K562 (cell line): ENCODE measurements at regions not wholly inside any gene's neighbourhood (a gene's known extent, or its start where the extent isn't known, plus 50 kb on each side); places are given as distances from the start of the nearest gene placed in this dataset.
A peak's percentile ranks its signal among the peaks of the same experiment; 100 is the strongest.

Experiments used
- ATAC-seq: fragments of 200-7000 bp; cut with Tn5 transposase; 3 replicates; pipeline ENCODE4 v1.9.1; 2020; ENCODE audit warnings: moderate library complexity
- BruUV-seq: library from RNA; stranded (reverse); fragments of 400-500 nt; replicated peaks from 2 replicates; lab custom pipeline; 2021; lab: Mats Ljungman, UMichigan
- CTCF ChIA-PET: fragments of 300-600 bp; formaldehyde crosslinking; extraction: SDS; loops from one replicate; lab custom pipeline; 2021; ENCODE audit warnings: low intra/inter-chr PET ratio; lab: Yijun Ruan, JAX
- POLR2A ChIA-PET: fragments of 300-600, 350-650 bp; sonication (Branson Sonifier 250); formaldehyde crosslinking; extraction: SDS; loops from one replicate; lab custom pipeline; 2021; ENCODE audit warnings: antibody characterized with exemption, inconsistent platforms; lab: Yijun Ruan, JAX
- DNase-seq, 4 experiments: peaks; one replicate each; pipeline versions ENCODE4 v3.0.0 to v3.0.0-alpha.2; 2011 to 2018; ENCODE audit warnings: low spot score in 3 of 4, mixed read lengths in 3 of 4; ENCODE audit errors: extremely low read depth in 1 of 4
- FAIRE-seq: peaks from 2 replicates; lab custom pipeline; 2011; peaks lifted over from hg19 to GRCh38; lab: Jason Lieb, UNC
- H2AFZ ChIP-seq: 2 replicates; pipeline ENCODE4 v1.6.0; 2011; ENCODE audit warnings: low read depth, low read length, control low read depth, inconsistent platforms
- H3K27ac ChIP-seq: fragments of 200-600 bp; 3 replicates; pipeline ENCODE4 v1.8.0; 2011; ENCODE audit warnings: low read depth, mild to moderate bottlenecking, control low read depth, inconsistent platforms, low read length, moderate library complexity, mixed read lengths; ENCODE audit errors: extremely low read depth
- H3K27me3 ChIP-seq, 2 experiments: fragments of 300-600 bp in 1 of 2; 2 replicates in 1 of 2; 3 replicates in 1 of 2; pipeline versions ENCODE4 v1.6.0 to v1.8.0; 2011; ENCODE audit warnings: inconsistent platforms in 2 of 2, low read length in 2 of 2, mild to moderate bottlenecking in 1 of 2, mixed read lengths in 1 of 2, moderate library complexity in 1 of 2; ENCODE audit not compliant: control insufficient read depth in 2 of 2, insufficient read depth in 2 of 2
- H3K36me3 ChIP-seq: fragments of 300-600 bp; 3 replicates; pipeline ENCODE4 v1.8.0; 2011; ENCODE audit warnings: mild to moderate bottlenecking, low read length, inconsistent platforms; ENCODE audit not compliant: control insufficient read depth, insufficient read depth
- H3K4me1 ChIP-seq, 2 experiments: fragments of 200-600 bp in 1 of 2; replicated peaks in 1 of 2; 2 replicates in 1 of 2; 3 replicates in 1 of 2; pipeline versions ENCODE4 v1.5.1 to v1.8.0; 2011; ENCODE audit warnings: inconsistent platforms in 2 of 2, low read length in 2 of 2, mild to moderate bottlenecking in 1 of 2, mixed read lengths in 1 of 2, moderate library complexity in 1 of 2; ENCODE audit not compliant: control insufficient read depth in 2 of 2, insufficient read depth in 2 of 2
- H3K4me2 ChIP-seq: 2 replicates; pipeline ENCODE4 v1.6.1; 2011; ENCODE audit warnings: low read length, control low read depth, inconsistent platforms, mixed read lengths; ENCODE audit not compliant: insufficient read depth
- H3K4me3 ChIP-seq: fragments of 200-600 bp; sonication (generic), shearing (Covaris generic); 2 replicates; pipeline ENCODE4 v1.5.1; 2016; ENCODE audit warnings: control low read depth, inconsistent platforms
- H3K79me2 ChIP-seq: fragments of 200-600 bp; 3 replicates; pipeline ENCODE4 v1.8.0; 2011; ENCODE audit warnings: low read length, inconsistent platforms; ENCODE audit not compliant: control insufficient read depth, insufficient read depth
- H3K9ac ChIP-seq, 2 experiments: 2 replicates each; pipeline versions ENCODE4 v1.6.0 to v1.6.1; 2011; ENCODE audit warnings: low read depth in 2 of 2, low read length in 2 of 2, control low read depth in 1 of 2, inconsistent platforms in 1 of 2, mild to moderate bottlenecking in 1 of 2, mixed read lengths in 1 of 2; ENCODE audit not compliant: insufficient read depth in 1 of 2
- H3K9me1 ChIP-seq: one replicate; pipeline ENCODE4 v1.6.0; 2011; ENCODE audit warnings: inconsistent platforms, mild to moderate bottlenecking, low read length, moderate library complexity; ENCODE audit not compliant: control insufficient read depth, insufficient read depth
- H3K9me3 ChIP-seq: replicated peaks from 2 replicates; pipeline ENCODE4 v1.5.1; 2011; ENCODE audit warnings: low read depth, low read length, inconsistent platforms; ENCODE audit not compliant: control insufficient read depth, insufficient read depth
- H4K20me1 ChIP-seq: replicated peaks from 2 replicates; pipeline ENCODE4 v1.6.1; 2011; ENCODE audit warnings: low read length, inconsistent platforms, mixed read lengths; ENCODE audit not compliant: control insufficient read depth, insufficient read depth
- BRCA1 ChIP-seq, 2 experiments: fragments of 450-650 bp in 1 of 2; sonication (generic) in 1 of 2; formaldehyde crosslinking in 1 of 2; IDR thresholded peaks; 2 replicates each; pipeline versions ENCODE4 v1.5.0 to v1.6.1; 2017 to 2020; ENCODE audit warnings: mild to moderate bottlenecking in 1 of 2, missing genetic modification reagents in 1 of 2
- EP300 ChIP-seq: IDR thresholded peaks from 2 replicates; pipeline ENCODE4 v1.6.1; 2012; ENCODE audit warnings: low read length, improper control_type of control experiment
- FOXJ2 ChIP-seq: fragments of 200-800 bp; sonication (Bioruptor generic); IDR thresholded peaks from 2 replicates; pipeline ENCODE4 v1.6.1; 2016; ENCODE audit warnings: missing genetic modification characterization, missing compliant biosample characterization
- HSF4 ChIP-seq: fragments of 250-450 bp; sonication (Bioruptor Pico); IDR thresholded peaks from 2 replicates; pipeline ENCODE4 v2.1.2; 2022; ENCODE audit warnings: mild to moderate bottlenecking, moderate library complexity, borderline replicate concordance
- L3MBTL2 ChIP-seq: fragments of 450-650 bp; IDR thresholded peaks from 2 replicates; pipeline ENCODE4 v1.6.1; 2016; ENCODE audit warnings: mild to moderate bottlenecking, moderate library complexity
- NR2C2 ChIP-seq, 2 experiments: fragments of 200-800 bp in 1 of 2; sonication (Bioruptor generic) in 1 of 2; sonication (generic) in 1 of 2; formaldehyde crosslinking in 1 of 2; IDR thresholded peaks; 2 replicates each; pipeline versions ENCODE4 v1.6.1 to v1.8.0; 2016 to 2022; ENCODE audit warnings: mild to moderate bottlenecking in 1 of 2, missing compliant biosample characterization in 1 of 2, missing genetic modification characterization in 1 of 2, missing genetic modification reagents in 1 of 2
- STAT5A ChIP-seq: IDR thresholded peaks from 2 replicates; pipeline ENCODE4 v1.6.1; 2012; ENCODE audit warnings: low read length, inconsistent platforms, borderline replicate concordance
- ZNF263 ChIP-seq: sonication (generic); formaldehyde crosslinking; IDR thresholded peaks from 2 replicates; pipeline ENCODE4 v1.8.0; 2022; ENCODE audit warnings: mild to moderate bottlenecking, missing genetic modification reagents, borderline replicate concordance
- ZNF592 ChIP-seq: fragments of 450-650 bp; IDR thresholded peaks from 2 replicates; pipeline ENCODE4 v1.6.1; 2017; ENCODE audit warnings: antibody characterized with exemption, mild to moderate bottlenecking
- WGBS: fragments of 100-300 bp; shearing (Covaris generic); methylation state at CpG from one replicate; pipeline ENCODE4 v1.1.6; 2016; ENCODE audit warnings: low coverage, mixed read lengths; ENCODE audit not compliant: insufficient coverage; ENCODE audit errors: missing lambda C conversion rate; 5-methylcytosine and 5-hydroxymethylcytosine counted together
- in situ Hi-C: fragments of 300-500 bp; cut with MboI; formaldehyde crosslinking; loops from 4 replicates; pipeline ENCODE4 v1.15.0; 2018; ENCODE audit warnings: inconsistent platforms, mixed read lengths
- intact Hi-C: fragments of 100-400 bp; cut with micrococcal nuclease; formaldehyde crosslinking; loops from 2 replicates; pipeline ENCODE4 v1.14.2; 2022

- BruUV-seq, result no TSS peak
- DNase-seq (no peak), ATAC-seq (no peak), FAIRE-seq (no peak)
- H3K9me1 ChIP-seq, result no peaks in the 10 kb centered on the region
- in situ Hi-C loops, result no loop called here
- 32% methylated on average over 2 of the region's 2 CpGs for WGBS
- no peaks in the 10 kb centered on the region for H3K79me2 ChIP-seq
- no peaks in the 10 kb centered on the region for H4K20me1 ChIP-seq
- TF ChIP-seq ZNF592, result 0 out of 2 replicates have a peak, but pooled peaks have one; percentile 68
- 0 out of 2 replicates have a peak, but pooled peaks have one; percentile 9 for TF ChIP-seq ZNF263 (CRISPR knock-in tag)
- TF ChIP-seq STAT5A, result no peak
- no peak for TF ChIP-seq NR2C2 (CRISPR knock-in tag; IDR thresholded peaks at IDR 0.05)
- 0 out of 2 replicates have a peak, but pooled peaks have one; percentile 16 for TF ChIP-seq NR2C2 (tag; IDR thresholded peaks at IDR 0.05)
- 0 out of 2 replicates have a peak, but pooled peaks have one; percentile 37 for TF ChIP-seq FOXJ2 (tag)
- peak; percentile 32; the same call in 1 of the 2 replicates for TF ChIP-seq L3MBTL2
- TF ChIP-seq EP300, result peak; percentile 6; the same call in 1 of the 2 replicates
- no peak for TF ChIP-seq BRCA1 (IDR thresholded peaks at IDR 0.05)
- TF ChIP-seq BRCA1 (CRISPR knock-in tag; IDR thresholded peaks at IDR 0.05), result no peak
- peak; percentile 12; the same call in 1 of the 2 replicates for TF ChIP-seq HSF4 (CRISPR knock-in tag)
- H3K4me2 ChIP-seq, result no peak overlapping the region
- CTCF ChIA-PET, result interaction anchor here (0.7 kb wide), 1 partner anchor 67 kb away, joined by 3 read pairs; no protein-coding TSS in a partner anchor
- intact Hi-C loops, result loop anchor here (5.0 kb wide), 1 partner anchor 68 kb away; the partner anchor contains the start of gene PIM1
- H3K9me3 ChIP-seq, result no peaks in the 10 kb centered on the region
- H2AFZ ChIP-seq, result peak overlapping the region; percentile 40; the same call in 1 of the 2 replicates
- H3K27ac ChIP-seq, result no peak overlapping the region; the same call in 2 of the 3 replicates
- peaks cover 60 to 66% of the 10 kb centered on the region in 2 experiments for H3K4me1 ChIP-seq
- H3K9ac ChIP-seq, result no peak overlapping the region
- H3K4me3 ChIP-seq, result no peak overlapping the region
- no peaks in the 10 kb centered on the region for H3K27me3 ChIP-seq
- H3K36me3 ChIP-seq, result no peaks in the 10 kb centered on the region
- POLR2A ChIA-PET, result interaction anchor here (0.6 to 0.9 kb wide), 2 partner anchors 30 to 38 kb away, joined by 3 read pairs; no protein-coding TSS in a partner anchor
These were observed 65.2 kb upstream of the PIM1 start for GRCh38 chr6:37104824-37105147.
